HCT116 (cell line): ENCODE measurements at regions not wholly inside any gene's neighbourhood (a gene's known extent, or its start where the extent isn't known, plus 50 kb on each side); places are given as distances from the start of the nearest gene placed in this dataset.

Source experiments
- CEBPB ChIP-seq: IDR thresholded peaks from 2 replicates; pipeline ENCODE4 v1.6.1; 2012; ENCODE audit warnings: low read depth
- CTCF ChIP-seq, 3 experiments: fragments of 200-600 bp in 1 of 3; sonication (generic) in 1 of 3; IDR thresholded peaks in 2 of 3; conservative IDR thresholded peaks in 1 of 3; 2 replicates each; pipeline ENCODE4 v1.5.1; 2012 to 2017; ENCODE audit warnings: low read depth in 2 of 3, low read length in 2 of 3, antibody characterized with exemption in 1 of 3, borderline replicate concordance in 1 of 3, control low read depth in 1 of 3, mild to moderate bottlenecking in 1 of 3, mixed read lengths in 1 of 3, mixed run types in 1 of 3, moderate library complexity in 1 of 3; ENCODE audit not compliant: insufficient read depth in 1 of 3
- EGR1 ChIP-seq: IDR thresholded peaks from 2 replicates; pipeline ENCODE4 v1.6.1; 2012; ENCODE audit warnings: low read depth
- EZH2 ChIP-seq: fragments of 200-600 bp; sonication (generic); IDR thresholded peaks from 2 replicates; pipeline ENCODE4 v1.6.1; 2017; ENCODE audit warnings: antibody characterized with exemption, mixed run types
- FOSL1 ChIP-seq: IDR thresholded peaks from 2 replicates; pipeline ENCODE4 v1.6.1; 2012; ENCODE audit warnings: low read depth
- POLR2A ChIP-seq: IDR thresholded peaks from 2 replicates; pipeline ENCODE4 v1.7.0; 2011; ENCODE audit warnings: borderline replicate concordance; ENCODE audit not compliant: insufficient read depth, insufficient read length; ENCODE audit errors: extremely low read depth
- POLR2AphosphoS5 ChIP-seq: IDR thresholded peaks from 2 replicates; pipeline ENCODE4 v1.6.1; 2011; ENCODE audit warnings: mild to moderate bottlenecking, low read depth, low read length, moderate library complexity
- RAD21 ChIP-seq: IDR thresholded peaks from 2 replicates; pipeline ENCODE4 v1.6.1; 2012; ENCODE audit warnings: low read depth, mild to moderate bottlenecking
- SIN3A ChIP-seq: IDR thresholded peaks from 2 replicates; pipeline ENCODE4 v1.6.1; 2012; ENCODE audit warnings: low read depth

DNA sequence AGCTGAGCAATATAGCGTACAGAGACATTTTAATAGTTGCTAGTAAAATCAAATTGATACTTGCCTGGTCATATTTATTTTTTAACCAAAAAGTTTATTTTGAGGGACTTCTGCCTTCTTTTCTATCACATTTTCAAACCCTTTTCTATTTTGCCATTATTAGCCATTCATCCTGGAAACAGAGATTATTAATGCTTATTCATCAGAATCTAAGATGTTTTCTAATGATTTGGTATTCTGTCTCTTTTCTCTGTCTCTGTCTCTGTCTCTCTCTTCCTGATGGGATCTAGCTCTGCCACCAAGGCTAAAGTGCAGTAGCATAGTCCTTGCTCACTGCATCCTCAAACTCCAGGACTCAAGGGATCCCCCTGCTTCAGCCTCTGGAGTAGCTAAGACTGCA, 871.3 kb upstream of the CDH8 start:
- TF ChIP-seq EGR1 (no peak), SIN3A (no peak), CTCF (IDR thresholded peaks at IDR 0.05 in 2 of 3, conservative IDR thresholded peaks at IDR 0.05 in 1 of 3; ENCODE audit: borderline replicate concordance in 1 of 3, insufficient read depth in 1 of 3, low read depth in 2 of 3, low read length in 2 of 3) (no peak), FOSL1 (no peak), POLR2A (no peak), CEBPB (no peak), POLR2AphosphoS5 (no peak), EZH2 (no peak), RAD21 (no peak)
